DMS153 (cell line): ENCODE measurements at regions not wholly inside any gene's neighbourhood (a gene's known extent, or its start where the extent isn't known, plus 50 kb on each side); places are given as distances from the start of the nearest gene placed in this dataset.
"Not testable (repeated sequence)": the region's sequence is repeated elsewhere in the genome, so short reads cannot be mapped to it uniquely, and the experiment has no call there.

Source experiments
- DNase-seq: peaks from one replicate; lab custom pipeline; 2025; lab: John Stamatoyannopoulos, UW

DNA sequence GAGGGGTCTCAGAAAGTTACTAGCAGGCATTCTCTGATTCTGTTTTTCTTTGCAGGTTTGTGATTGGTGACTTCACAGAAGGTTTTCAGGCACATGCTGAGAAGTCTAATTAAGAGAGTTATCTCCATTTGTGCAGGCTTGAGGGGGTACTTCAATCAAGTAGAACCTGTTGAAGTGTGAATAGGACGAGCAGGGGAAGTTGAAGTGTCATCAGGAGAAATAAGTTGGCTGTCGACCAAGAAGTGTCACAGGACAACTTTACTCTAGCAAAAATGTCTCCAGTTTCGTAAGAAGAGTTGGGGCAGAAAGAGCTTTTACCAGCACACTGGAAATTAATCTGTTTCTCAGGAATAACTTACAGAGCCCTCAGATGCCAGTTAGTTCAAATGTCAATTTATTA is 576.5 kb upstream of the SLITRK5 start:
- DNase-seq, result no peak

DNA sequence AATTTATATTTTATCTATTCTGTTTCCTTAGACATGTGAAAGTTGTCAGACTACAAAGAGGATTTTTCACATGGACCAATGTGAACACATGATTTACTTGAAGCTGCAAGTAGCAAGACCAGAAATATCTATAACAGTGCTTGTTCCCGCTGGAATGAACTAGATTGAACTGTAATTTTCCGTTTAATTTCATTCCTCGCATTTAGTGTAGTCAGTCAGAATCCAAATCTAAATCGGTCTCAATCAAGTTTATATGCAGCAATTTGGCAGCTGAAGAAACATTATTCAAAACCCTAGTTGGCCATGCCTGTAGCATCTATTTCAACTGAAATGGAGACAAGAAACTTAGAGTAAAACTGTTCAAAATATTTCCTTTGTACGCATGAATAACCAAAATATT is 570.7 kb upstream of the SLITRK5 start:
- no peak for DNase-seq

DNA sequence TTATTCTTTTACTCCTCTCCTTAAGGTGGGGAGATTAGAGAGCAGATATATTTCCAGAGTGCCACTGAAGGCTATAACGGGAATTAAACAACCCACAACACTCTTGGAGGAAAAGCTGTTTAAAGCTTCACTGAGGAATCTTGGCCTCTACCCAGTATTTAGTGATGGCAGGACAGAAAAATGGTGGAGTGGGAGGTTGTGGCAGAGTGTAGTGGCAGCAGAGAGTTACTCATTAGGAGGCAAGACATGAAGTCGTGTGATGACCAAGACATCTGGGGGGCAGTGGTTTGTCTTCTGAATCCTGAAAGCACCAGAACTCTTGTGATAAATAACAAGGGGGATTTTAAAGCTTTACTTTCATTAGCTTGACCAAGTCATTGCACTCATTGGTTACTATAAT is 563.5 kb upstream of the SLITRK5 start:
- DNase-seq, result no peak

DNA sequence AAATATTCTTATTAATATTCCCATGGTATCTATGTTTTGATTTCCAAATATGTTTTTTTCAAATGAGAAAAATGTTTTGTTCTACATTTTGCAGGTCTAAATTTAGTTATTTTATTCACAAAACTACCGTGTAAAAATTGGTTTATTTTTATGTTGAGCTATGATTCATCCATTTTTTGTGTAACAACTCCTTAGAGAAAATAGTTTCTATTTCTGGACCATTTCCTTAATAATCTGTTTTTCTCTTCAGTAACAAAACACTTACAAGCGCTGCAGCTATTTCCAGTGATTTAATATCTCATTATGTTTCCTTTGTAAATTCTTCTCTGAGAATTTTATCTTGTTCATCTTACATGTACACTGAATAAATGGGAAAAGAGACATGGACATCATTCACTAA is 550.7 kb upstream of the SLITRK5 start:
- DNase-seq, result no peak

DNA sequence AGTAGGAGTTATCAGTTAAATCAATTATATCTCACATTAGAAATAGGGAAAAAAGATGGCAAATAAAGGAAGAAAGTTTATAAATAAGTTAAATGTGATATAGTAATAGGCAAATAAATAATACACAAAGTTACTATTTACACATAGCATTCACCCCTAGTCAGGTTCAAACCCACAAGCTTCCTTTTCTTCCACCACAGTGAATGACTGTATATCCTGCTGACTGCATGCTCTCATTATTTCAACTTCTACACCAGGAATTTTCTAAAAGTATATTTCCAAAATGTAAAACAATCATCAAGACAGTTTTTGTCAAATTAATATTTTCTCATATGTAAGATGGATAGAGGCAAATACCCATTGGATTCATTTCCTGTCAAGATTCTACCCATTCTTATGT is 548.6 kb upstream of the SLITRK5 start:
- DNase-seq, result no peak

DNA sequence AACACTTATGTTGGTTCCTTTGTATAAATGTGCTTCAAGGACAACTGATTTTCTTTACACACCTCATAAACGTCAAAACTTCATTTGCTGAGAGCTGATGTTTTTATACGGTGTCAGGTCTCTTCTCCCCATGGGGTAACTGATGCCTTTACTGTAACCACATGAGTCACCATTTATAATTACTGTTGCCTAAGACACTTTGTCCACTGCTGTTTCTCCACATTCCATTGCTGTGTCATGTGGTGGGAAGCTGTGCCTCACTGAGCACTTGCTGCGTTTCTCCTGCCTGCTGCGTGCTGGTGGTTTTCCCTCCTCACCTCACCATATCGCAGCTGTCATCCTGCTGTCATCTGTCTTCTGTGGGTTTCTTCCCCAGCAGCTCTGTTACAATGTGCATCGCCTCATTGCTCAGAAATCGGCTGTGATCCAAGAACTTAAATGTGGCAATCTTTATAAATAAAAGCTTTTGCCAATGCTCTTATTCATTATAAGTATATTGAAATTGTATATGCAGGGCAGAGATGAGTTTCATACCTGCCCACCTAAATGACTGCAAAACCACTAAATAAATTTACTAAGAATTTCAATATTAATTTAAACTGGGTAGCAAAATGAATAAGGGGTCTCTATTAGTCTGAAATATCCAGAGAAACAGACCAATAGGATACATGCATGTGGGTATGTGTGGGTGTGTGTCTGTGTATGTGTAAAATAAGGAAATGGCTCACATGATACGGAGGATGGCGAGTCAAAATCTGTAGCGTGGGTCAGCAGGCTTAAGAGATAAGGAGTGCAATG is 547.0 kb upstream of the SLITRK5 start:
- peak; percentile 1 for DNase-seq

DNA sequence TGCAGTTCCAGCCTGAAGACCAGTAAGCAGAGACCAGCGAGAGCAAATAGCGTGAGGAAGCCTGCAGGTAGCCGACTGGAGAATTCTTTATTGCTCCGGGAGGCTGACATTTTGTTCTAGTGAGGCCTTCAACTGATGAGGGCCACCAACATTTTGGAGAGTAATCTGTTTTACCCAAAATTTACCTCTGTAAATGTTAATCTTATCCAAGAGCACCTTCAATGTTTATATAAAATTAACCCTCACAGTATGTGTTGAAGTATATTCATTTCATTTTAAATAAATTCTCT is 546.4 kb upstream of the SLITRK5 start:
- DNase-seq, result no peak

DNA sequence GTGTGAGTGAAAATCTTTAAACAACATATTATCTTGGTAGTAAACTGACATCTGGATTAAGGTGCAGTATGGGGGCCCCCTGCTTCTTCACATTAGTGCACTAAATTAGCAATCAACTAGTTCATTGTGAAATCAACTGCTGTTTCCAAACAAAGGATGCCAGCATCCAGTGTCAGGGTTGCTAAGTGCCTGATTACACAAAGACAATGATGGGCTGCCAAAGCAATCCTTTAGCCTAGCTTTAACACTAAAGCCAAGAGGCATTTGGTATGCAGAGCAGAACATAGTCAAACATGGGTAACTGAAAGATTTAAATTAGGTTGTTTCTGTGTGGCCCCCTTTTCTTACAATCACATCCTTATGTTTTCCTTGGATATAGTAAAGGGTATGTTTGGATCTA is 543.1 kb upstream of the SLITRK5 start:
- DNase-seq, result no peak

DNA sequence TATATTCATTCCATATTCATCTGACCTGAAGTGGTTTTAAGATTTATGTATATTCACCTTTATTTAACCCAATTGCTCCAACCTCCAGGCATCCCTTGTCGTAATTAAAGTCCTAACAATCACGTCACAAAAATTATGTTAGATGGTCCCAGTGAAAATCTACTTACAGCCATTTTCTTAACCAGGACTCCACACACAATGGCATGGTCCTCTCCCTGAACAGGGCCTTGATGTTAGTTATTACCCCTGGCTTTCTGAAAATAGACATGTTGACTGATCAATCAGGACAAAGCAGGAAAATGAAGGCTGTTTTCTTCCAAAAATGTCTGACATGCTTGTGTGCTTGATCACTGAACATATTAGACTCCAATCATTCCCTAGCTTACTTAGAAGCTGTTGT is 542.7 kb upstream of the SLITRK5 start:
- no peak for DNase-seq

DNA sequence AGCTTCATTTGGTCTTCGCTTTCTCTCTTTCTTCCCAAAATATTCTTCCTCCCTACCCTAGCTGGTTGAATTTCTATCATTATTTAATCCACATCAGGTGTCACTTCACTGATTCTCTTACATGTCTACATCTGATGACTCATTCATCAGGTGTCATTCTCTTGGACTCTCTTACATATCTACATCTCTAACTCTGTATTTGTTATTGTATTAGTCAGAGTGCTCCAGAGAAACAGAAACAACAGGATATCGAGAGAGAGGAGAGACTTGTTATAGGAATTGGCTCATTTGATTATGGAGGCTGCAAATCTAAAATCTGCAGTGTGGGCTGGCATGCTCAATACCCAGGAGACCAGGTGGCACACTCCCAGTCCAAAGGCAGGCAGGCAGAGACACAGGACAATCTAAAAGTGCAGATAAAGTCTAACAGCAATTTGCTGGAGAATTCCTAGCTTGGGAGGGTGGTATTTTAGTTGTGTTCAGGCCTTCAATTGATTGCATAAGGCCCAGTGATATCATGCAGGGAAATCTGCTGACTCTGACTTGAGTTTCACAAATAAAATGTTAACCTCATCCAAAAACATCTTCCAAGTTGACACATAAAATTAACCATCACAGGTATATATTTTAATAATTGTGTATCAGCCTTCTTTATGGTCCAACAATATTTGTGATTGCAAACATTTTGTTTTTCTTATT is 541.4 kb upstream of the SLITRK5 start:
- no peak for DNase-seq

DNA sequence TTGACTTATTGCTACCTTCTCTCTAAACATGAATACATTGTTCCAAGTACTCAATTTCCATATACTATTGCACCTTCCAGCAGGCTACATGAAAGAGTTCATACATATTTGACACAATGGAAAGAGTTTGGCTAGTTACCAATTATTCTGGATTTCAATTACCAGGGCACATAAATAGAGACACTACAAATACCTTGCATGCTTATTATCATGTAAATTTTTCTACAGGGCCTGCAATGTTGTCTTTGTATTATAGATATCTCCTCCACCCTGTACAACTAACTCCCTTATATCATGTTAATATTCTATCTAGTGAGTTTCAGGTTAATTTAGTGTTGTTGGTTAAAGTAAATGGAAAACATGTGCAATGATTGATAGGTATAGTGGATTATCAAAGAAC is 540.7 kb upstream of the SLITRK5 start:
- DNase-seq, result no peak

DNA sequence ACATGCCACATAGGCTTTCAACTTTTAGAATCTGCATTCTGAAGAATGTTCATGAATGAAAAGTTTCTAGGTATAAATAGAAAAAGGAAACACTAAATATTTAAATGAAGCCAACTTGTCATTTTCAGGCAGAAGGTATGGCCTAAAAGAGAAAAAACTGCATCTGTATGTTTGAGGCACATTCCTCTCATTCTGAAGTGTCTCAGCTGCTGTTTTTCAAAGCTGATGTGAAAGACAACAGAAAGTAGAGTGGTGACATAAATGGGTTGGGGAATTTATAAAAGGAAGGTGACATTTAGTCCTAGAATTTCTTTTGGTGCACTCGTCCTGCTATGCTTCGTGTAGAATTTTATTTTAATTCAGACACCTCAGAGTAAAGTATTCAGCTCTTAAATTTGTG is 539.6 kb upstream of the SLITRK5 start:
- DNase-seq, result no peak

DNA sequence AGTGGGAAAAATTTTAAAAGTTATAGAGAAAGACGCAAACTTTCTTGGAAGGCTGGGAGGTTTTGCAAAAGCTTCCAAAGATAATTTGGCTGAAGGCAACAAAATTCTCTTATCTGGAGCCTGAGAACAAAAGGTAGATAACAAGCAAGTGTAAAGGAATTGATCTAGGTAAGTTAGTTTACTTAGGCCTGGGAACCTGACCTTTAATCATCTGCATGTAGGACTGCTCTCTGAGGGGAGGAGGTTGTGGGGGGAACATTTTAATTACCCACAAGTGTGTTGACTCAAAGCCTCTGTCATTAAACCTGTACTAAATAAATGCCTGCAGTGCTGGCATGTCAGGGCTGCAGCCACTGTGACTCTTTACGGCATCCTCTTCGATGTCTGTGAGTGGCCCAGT is 532.3 kb upstream of the SLITRK5 start:
- DNase-seq, result no peak

DNA sequence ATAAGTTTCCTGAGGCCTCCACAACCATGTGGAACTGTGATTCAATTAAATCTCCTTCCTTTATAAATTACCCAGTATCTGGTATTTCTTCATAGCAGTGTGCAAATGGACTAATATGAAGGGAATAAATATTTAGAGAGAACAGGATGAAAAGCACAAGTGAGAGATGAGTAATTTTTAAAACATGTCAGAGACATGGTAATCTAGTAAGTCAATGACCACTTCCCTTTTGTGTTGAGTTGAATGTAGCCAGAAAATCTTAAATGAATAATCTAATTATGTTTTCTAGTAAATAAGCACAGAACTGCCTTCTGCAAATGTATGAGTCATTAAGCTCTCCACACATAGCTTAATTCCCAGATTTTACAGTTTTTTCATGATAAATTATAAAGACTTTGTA is 524.1 kb upstream of the SLITRK5 start:
- no peak for DNase-seq

DNA sequence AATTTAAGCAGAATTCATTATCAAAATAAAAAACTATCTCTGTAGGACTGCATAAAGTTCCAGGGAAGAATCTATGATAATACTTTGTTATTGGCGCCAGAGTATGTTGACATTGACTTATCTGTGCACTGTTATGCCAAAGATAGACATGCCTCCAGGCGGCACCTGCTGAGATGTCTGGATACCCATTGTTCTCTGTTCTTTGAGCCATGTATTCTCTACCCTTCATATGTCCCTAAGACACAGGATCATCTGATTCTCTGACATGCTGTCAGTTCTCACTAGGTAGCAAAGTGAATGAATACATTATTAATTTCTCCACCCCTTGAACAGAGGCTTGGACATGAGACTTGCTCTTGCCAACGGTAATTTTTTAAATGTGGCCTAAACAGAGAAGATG is 517.8 kb upstream of the SLITRK5 start:
- DNase-seq, result no peak

DNA sequence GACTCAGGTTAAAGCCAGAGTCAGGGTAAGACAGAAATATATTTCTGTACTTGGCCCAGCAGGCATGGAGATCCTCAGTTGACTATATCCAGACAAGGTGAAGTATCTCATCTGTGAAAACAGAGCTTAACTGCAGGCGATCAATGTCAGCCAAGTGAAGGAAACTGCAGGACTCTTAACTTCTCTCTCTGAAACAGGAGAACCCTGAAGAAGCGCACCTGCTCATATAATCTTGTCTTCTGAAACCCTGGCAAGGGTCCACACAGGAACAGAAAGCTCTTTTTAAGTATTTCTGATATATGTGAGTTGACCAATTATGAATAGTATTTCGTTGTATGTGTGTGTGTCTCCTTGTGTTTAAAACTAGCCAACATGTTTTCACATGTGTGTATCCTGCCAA is 504.8 kb upstream of the SLITRK5 start:
- DNase-seq, result no peak

DNA sequence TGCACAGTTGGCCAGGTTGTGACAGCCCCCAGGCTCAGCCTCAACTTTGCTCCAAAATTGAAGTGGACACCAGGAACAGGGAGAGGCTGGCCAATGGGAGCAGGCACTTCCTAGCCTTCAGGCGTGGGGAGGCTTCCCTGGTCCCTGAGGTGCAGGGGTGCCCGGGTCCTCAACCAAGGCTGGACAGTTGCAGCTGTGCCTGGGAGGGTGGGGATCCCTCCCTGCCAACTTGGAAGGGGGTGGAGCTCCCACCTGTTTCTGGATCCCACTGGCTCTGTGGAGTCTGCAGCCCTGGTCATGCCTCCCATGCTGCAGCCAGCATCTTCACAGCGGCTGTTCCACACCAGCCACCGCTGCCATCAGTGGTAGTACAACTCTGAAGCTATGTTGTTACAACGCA is 502.8 kb upstream of the SLITRK5 start:
- no peak for DNase-seq

DNA sequence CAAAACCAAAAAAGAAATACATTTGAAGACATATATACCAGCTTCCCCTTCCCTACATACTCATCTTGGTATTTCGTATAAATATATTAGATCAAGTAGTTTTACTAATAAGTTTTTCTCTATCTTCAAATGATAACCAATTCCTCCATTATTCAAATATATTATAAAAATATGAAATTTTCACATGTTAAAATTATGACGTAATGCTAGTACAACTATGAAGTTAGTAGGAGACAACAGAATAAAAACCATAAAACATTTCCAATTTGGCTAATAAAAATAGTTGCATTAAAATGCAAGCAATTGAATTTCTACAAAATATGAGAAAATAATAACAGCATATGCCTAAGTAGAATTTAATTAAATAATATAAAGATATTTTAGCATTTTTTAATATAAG is 501.8 kb upstream of the SLITRK5 start:
- no peak for DNase-seq

DNA sequence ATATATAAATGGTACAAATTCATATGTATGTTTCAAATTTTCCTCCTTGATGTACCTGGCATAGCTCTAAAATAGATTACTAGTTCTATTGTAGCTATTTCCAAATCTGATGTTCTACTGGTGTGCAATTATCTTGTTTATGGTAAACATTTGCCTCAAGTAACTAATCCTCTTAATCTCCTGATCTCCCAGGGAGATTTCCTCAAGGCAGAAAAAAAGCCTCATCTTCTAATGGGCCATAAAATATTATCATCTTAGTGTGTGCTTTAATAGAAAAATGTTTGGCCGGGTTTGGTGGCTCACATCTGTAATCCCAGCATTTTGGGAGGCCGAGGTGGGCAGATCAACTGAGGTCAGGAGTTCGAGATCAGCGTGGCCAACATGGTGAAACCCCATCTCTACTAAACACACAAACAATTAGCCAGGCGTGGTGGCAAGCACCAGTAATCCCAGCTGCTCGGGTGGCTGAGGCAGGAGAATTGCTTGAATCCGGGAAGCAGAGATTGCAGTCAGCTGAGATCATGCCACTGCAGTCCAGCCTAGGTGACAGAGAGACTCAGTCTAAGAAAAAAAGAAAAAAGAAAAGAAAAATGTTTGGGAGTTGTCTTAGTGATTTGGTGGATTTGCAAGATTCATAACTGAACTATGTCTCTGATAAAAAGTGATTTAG is 498.9 kb upstream of the SLITRK5 start:
- no peak for DNase-seq

DNA sequence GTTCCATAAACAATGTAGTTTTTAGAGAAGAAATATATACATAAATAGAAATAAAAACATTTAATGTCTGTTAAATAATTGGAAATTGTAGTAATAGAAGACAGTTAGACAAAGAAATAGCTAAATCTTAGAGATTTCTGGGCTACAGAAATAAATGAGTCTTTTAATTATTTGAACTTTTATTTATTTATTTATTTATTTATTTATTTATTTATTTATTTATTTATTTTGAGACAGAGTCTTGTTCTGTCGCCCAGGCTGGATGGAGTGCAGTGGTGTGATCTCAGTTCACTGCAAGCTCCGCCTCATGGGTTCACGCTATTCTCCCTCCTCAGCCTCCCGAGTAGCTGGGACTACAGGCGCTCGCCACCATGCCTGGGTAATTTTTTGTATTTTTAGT is 486.0 kb upstream of the SLITRK5 start:
- not testable (repeated sequence) for DNase-seq

DNA sequence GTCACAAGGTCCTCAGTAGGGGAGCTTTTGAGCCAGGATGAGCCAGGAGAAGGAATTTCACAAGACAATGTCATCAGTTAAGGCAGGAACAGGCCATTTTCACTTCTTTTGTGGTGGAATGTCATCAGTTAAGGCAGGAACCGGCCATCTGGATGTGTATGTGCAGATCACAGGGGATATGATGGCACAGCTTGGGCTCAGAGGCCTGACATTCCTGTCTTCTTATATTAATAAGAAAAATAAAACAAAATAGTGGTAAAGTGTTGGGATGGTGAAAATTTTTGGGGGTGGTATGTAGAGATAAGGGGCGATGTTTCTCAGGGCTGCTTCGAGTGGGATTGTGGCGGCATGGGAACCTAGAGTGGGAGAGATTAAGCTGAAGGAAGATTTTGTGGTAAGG is 484.5 kb upstream of the SLITRK5 start:
- DNase-seq, result not testable (repeated sequence)

DNA sequence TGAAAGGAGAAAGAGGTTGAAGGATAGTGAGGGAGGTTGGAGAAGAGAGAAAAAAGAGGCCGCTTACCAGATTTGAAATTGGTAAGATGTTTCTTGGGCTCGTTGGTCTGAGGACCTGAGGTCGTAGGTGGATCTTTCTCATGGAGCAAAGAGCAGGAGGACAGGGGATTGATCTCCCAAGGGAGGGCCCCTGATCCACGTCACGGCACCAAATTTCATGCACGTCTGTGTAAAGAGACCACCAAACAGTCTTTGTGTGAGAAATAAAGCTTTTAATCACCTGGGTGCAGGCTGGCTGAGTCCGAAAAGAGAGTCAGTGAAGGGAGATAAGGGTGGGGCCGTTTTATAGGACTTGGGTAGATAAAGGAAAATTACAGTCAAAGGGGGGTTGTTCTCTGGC is 479.7 kb upstream of the SLITRK5 start:
- DNase-seq, result not testable (repeated sequence)

DNA sequence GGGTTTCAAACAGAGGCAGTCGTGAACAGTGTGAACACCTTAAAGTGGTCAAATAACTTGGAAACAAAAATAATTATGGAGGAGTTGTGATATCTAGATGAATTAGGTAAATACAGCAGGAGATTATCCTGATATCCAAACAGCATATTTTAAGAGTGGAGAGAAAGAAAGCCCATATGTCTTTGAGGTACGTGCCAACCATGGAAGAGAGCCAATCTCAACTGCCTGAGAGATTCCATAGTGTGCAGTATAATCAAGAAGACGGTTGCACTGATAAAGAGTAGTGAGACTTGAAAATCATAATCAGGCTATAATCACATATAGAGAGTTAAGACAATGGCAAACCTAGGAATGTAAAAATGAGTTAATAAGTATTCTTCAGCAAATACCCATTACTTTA is 472.8 kb upstream of the SLITRK5 start:
- DNase-seq, result no peak

DNA sequence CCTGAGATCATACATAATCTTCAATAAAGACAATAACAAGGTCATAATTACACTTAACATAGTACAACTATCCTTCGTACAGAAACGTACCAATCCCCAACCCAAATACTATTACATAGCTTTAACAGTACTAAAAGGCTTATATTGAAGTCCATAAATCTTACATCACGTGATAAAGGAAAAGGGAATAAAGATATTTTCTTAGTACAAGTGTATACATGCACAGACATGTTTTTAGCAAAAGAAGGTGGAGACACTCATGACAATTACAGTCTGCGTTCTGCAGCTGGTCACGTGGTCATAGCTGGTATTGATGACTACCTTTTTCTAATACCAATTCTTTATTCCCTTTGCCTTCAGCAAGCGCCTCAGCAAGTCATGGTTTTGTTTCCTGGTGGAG is 464.5 kb upstream of the SLITRK5 start:
- no peak for DNase-seq
